Transverse colon (tissue), 3 donors: ENCODE measurements at regions not wholly inside any gene's neighbourhood (a gene's known extent, or its start where the extent isn't known, plus 50 kb on each side); places are given as distances from the start of the nearest gene placed in this dataset.

ENCODE experiments used
- CTCF ChIP-seq, 5 experiments: fragments of 200-600 bp in 3 of 5; fragments of 450-650 bp in 2 of 5; sonication (generic) in 3 of 5; IDR thresholded peaks; 1 replicate in 2 of 5; 2 replicates in 3 of 5; pipeline ENCODE4 v1.5.1; 2016 to 2017; ENCODE audit warnings: antibody characterized with exemption in 5 of 5, inconsistent platforms in 3 of 5, mild to moderate bottlenecking in 2 of 5, moderate library complexity in 1 of 5
- POLR2A ChIP-seq: fragments of 450-650 bp; IDR thresholded peaks from one replicate; pipeline ENCODE4 v1.6.1; 2016; ENCODE audit warnings: antibody characterized with exemption, mild to moderate bottlenecking, moderate library complexity

GRCh38 chr13:76800943-76801342, 85.3 kb downstream of the KCTD12 start:
- TF ChIP-seq CTCF (IDR thresholded peaks at IDR 0.05): no peak
- TF ChIP-seq POLR2A: no peak
